GM12891 (cell line): ENCODE measurements at regions not wholly inside any gene's neighbourhood (a gene's known extent, or its start where the extent isn't known, plus 50 kb on each side); places are given as distances from the start of the nearest gene placed in this dataset.

ENCODE experiments used
- POLR2A ChIP-seq: IDR thresholded peaks from 2 replicates; pipeline ENCODE4 v1.6.1; 2011; ENCODE audit warnings: low read depth, low read length, control low read depth
- POLR2AphosphoS5 ChIP-seq: IDR thresholded peaks from 2 replicates; pipeline ENCODE4 v1.6.1; 2011; ENCODE audit warnings: low read depth, low read length, control low read depth
- POU2F2 ChIP-seq: IDR thresholded peaks from 2 replicates; pipeline ENCODE4 v1.6.1; 2011; ENCODE audit warnings: low read depth, mild to moderate bottlenecking, control low read depth, low read length, moderate library complexity
- SPI1 ChIP-seq: IDR thresholded peaks from 2 replicates; pipeline ENCODE4 v1.6.1; 2011; ENCODE audit warnings: low read depth, low read length, control low read depth
- TAF1 ChIP-seq: IDR thresholded peaks from 2 replicates; pipeline ENCODE4 v1.6.1; 2011; ENCODE audit warnings: low read depth, low read length, control low read depth

DNA sequence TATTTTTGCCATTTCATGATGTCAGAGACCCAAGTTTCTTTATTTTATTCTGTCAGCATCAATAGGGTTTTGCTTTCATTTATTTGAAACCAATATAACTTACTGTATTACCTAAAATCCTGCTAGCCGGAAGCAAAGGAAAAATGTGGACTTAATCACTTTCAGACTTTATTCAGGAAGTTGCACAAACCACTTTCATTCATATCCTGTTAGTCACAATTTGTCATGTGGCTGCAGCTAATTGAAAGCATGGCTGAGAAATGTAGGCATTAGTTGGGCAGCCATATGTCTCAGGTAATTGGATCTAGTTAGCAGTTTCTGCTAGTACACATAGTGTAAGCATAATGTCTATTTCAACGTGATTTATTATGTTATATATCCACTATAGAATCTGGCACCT lies 462.3 kb upstream of the SGO1 start:
- TF ChIP-seq POLR2AphosphoS5: no peak
- no peak for TF ChIP-seq POLR2A
- no peak for TF ChIP-seq TAF1
- no peak for TF ChIP-seq POU2F2
- no peak for TF ChIP-seq SPI1
